Breast epithelium (tissue), 4 donors: ENCODE measurements at regions not wholly inside any gene's neighbourhood (a gene's known extent, or its start where the extent isn't known, plus 50 kb on each side); places are given as distances from the start of the nearest gene placed in this dataset.
"Not testable (repeated sequence)": the region's sequence is repeated elsewhere in the genome, so short reads cannot be mapped to it uniquely, and the experiment has no call there.

ENCODE experiments used
- DNase-seq, 2 donors: peaks; one replicate each; pipeline ENCODE4 v3.0.0-alpha.2; 2019; ENCODE audit warnings: low spot score in 2 of 2
- H3K27ac ChIP-seq, 2 donors: fragments of 200-600 bp; sonication (generic) in 1 of 2; one replicate each; pipeline ENCODE4 v1.5.1; 2016 to 2019; ENCODE audit warnings: mild to moderate bottlenecking in 1 of 2
- H3K27me3 ChIP-seq, 2 donors: fragments of 200-600 bp; sonication (generic) in 1 of 2; one replicate each; pipeline versions ENCODE4 v1.5.1 to v1.6.0; 2017 to 2019; ENCODE audit warnings: control low read depth in 1 of 2, mild to moderate bottlenecking in 1 of 2
- H3K36me3 ChIP-seq: fragments of 200-600 bp; one replicate; pipeline ENCODE4 v1.5.1; 2019
- H3K4me1 ChIP-seq, 2 donors: fragments of 200-600 bp; sonication (generic); one replicate each; pipeline ENCODE4 v1.5.1; 2016 to 2019; ENCODE audit warnings: control low read depth in 1 of 2
- H3K4me3 ChIP-seq, 3 donors: fragments of 200-600 bp; sonication (generic); 1 replicate in 2 of 3; 2 replicates in 1 of 3; pipeline ENCODE4 v1.5.1; 2016 to 2019; ENCODE audit warnings: mild to moderate bottlenecking in 3 of 3, moderate library complexity in 2 of 3
- H3K9me3 ChIP-seq, 2 donors: fragments of 200-600 bp; sonication (generic) in 1 of 2; one replicate each; pipeline ENCODE4 v1.5.1; 2016 to 2019; ENCODE audit warnings: control low read depth in 1 of 2
- CTCF ChIP-seq, 3 donors: fragments of 450-650 bp; IDR thresholded peaks; one replicate each; pipeline ENCODE4 v1.5.1; 2016 to 2017; ENCODE audit warnings: antibody characterized with exemption in 3 of 3, mild to moderate bottlenecking in 3 of 3, moderate library complexity in 3 of 3
- POLR2A ChIP-seq: fragments of 450-650 bp; IDR thresholded peaks from one replicate; pipeline ENCODE4 v1.6.1; 2016; ENCODE audit warnings: antibody characterized with exemption, mild to moderate bottlenecking, moderate library complexity
- POLR2AphosphoS5 ChIP-seq, 3 donors: sonication (generic); formaldehyde crosslinking; IDR thresholded peaks; one replicate each; pipeline ENCODE4 v1.6.1; 2017; ENCODE audit warnings: antibody characterized with exemption in 3 of 3
- intact Hi-C: fragments of 100-400 bp; cut with DNase I; formaldehyde crosslinking; loops from one replicate; pipeline ENCODE4 v1.15.1; 2023; ENCODE audit warnings: low total_unique reads

GRCh38 chr14:105765072-105765825 is 238.9 kb downstream of the TMEM121 start:
- H3K4me1 ChIP-seq, H3K4me3 ChIP-seq, H3K9me3 ChIP-seq, DNase-seq, H3K36me3 ChIP-seq, H3K27ac ChIP-seq, H3K27me3 ChIP-seq, intact Hi-C loops: not testable (repeated sequence)

GRCh38 chr14:105765893-105766614 is 239.7 kb downstream of the TMEM121 start:
- no peaks in the 10 kb centered on the region for H3K27me3 ChIP-seq
- intact Hi-C loops: no loop called here
- H3K4me1 ChIP-seq: no peaks in the 10 kb centered on the region
- no peak for DNase-seq
- H3K36me3 ChIP-seq: no peaks in the 10 kb centered on the region
- no peak overlapping the region for H3K27ac ChIP-seq
- no peaks in the 10 kb centered on the region for H3K9me3 ChIP-seq
- H3K4me3 ChIP-seq: no peak overlapping the region
- TF ChIP-seq CTCF (IDR thresholded peaks at IDR 0.05) (no peak), POLR2A (no peak), POLR2AphosphoS5 (IDR thresholded peaks at IDR 0.05) (no peak)

- Histone ChIP-seq H3K27ac (no peak overlapping the region), H3K36me3 (no peaks in the 10 kb centered on the region), H3K9me3 (no peaks in the 10 kb centered on the region), H3K4me3 (no peak overlapping the region), H3K4me1 (no peaks in the 10 kb centered on the region), H3K27me3 (no peaks in the 10 kb centered on the region)
- no peak for TF ChIP-seq POLR2AphosphoS5 (IDR thresholded peaks at IDR 0.05)
- no peak for TF ChIP-seq POLR2A
- no peak for TF ChIP-seq CTCF (IDR thresholded peaks at IDR 0.05)
- DNase-seq: no peak
- intact Hi-C loops: no loop called here
Observed at GRCh38 chr14:105767315-105767714, 240.9 kb downstream of the TMEM121 start.

- H3K27ac ChIP-seq, DNase-seq, H3K27me3 ChIP-seq, H3K9me3 ChIP-seq, H3K36me3 ChIP-seq, H3K4me3 ChIP-seq, intact Hi-C loops, H3K4me1 ChIP-seq: not testable (repeated sequence)
Observed at GRCh38 chr14:105768039-105768438, 241.7 kb downstream of the TMEM121 start.

GRCh38 chr14:105769061-105769730 is 242.8 kb downstream of the TMEM121 start:
- H3K36me3 ChIP-seq, DNase-seq, H3K4me1 ChIP-seq, H3K27ac ChIP-seq, H3K9me3 ChIP-seq, intact Hi-C loops, H3K27me3 ChIP-seq, H3K4me3 ChIP-seq: not testable (repeated sequence)

- H3K4me3 ChIP-seq, H3K4me1 ChIP-seq, intact Hi-C loops, H3K9me3 ChIP-seq, H3K27ac ChIP-seq, DNase-seq, H3K27me3 ChIP-seq, H3K36me3 ChIP-seq: not testable (repeated sequence)
Observed at GRCh38 chr14:105770619-105771216, 244.3 kb downstream of the TMEM121 start.

GRCh38 chr14:105771261-105772226 is 245.2 kb downstream of the TMEM121 start:
- H3K9me3 ChIP-seq, DNase-seq, H3K4me3 ChIP-seq, H3K27me3 ChIP-seq, H3K4me1 ChIP-seq, H3K27ac ChIP-seq, intact Hi-C loops, H3K36me3 ChIP-seq: not testable (repeated sequence)

GRCh38 chr14:105772710-105773250 is 246.4 kb downstream of the TMEM121 start:
- DNase-seq, H3K36me3 ChIP-seq, H3K9me3 ChIP-seq, intact Hi-C loops, H3K27ac ChIP-seq, H3K27me3 ChIP-seq, H3K4me3 ChIP-seq, H3K4me1 ChIP-seq: not testable (repeated sequence)
